BLaER1 (cell line): ENCODE measurements at regions not wholly inside any gene's neighbourhood (a gene's known extent, or its start where the extent isn't known, plus 50 kb on each side); places are given as distances from the start of the nearest gene placed in this dataset.

Experiments
- H3K27ac ChIP-seq: shearing (Covaris generic); formaldehyde crosslinking; 2 replicates; pipeline ENCODE4 v1.8.1; 2022
- H3K27me3 ChIP-seq: shearing (Covaris generic); formaldehyde crosslinking; 2 replicates; pipeline ENCODE4 v1.8.1; 2022
- H3K36me3 ChIP-seq: shearing (Covaris generic); formaldehyde crosslinking; 2 replicates; pipeline ENCODE4 v1.8.1; 2022
- H3K4me1 ChIP-seq: shearing (Covaris generic); formaldehyde crosslinking; 2 replicates; pipeline ENCODE4 v1.8.1; 2022
- H3K4me2 ChIP-seq: shearing (Covaris generic); formaldehyde crosslinking; 2 replicates; pipeline ENCODE4 v1.8.1; 2022
- H3K4me3 ChIP-seq: shearing (Covaris generic); formaldehyde crosslinking; 2 replicates; pipeline ENCODE4 v1.8.1; 2022
- H3K9ac ChIP-seq: shearing (Covaris generic); formaldehyde crosslinking; 2 replicates; pipeline ENCODE4 v1.8.1; 2022
- H3K9me3 ChIP-seq: shearing (Covaris generic); formaldehyde crosslinking; 2 replicates; pipeline ENCODE4 v1.8.1; 2022
- H4K20me1 ChIP-seq: shearing (Covaris generic); formaldehyde crosslinking; 2 replicates; pipeline ENCODE4 v1.8.1; 2022
- Cebpa-rat ChIP-seq: shearing (Covaris generic); IDR thresholded peaks from 2 replicates; pipeline ENCODE4 v1.8.1; 2022

- H3K9me3 ChIP-seq = no peaks in the 10 kb centered on the region
Observed at GRCh38 chr18:68034296-68034695, 517.8 kb upstream of the DSEL start.

GRCh38 chr18:68033466-68033865, 516.9 kb upstream of the DSEL start:
- no peaks in the 10 kb centered on the region for H4K20me1 ChIP-seq
- no peak overlapping the region for H3K4me3 ChIP-seq
- no peaks in the 10 kb centered on the region for H3K9me3 ChIP-seq
- no peaks in the 10 kb centered on the region for H3K4me1 ChIP-seq
- TF ChIP-seq Cebpa-rat = no peak
- no peak overlapping the region for H3K4me2 ChIP-seq
- no peak overlapping the region for H3K9ac ChIP-seq
- no peaks in the 10 kb centered on the region for H3K36me3 ChIP-seq
- H3K27me3 ChIP-seq = no peaks in the 10 kb centered on the region
- H3K27ac ChIP-seq = no peak overlapping the region

More at GRCh38 chr18:68034296-68034695, 517.8 kb upstream of the DSEL start:
- Histone ChIP-seq H3K4me3 (no peak overlapping the region), H3K4me2 (no peak overlapping the region), H3K27me3 (no peaks in the 10 kb centered on the region), H3K36me3 (no peaks in the 10 kb centered on the region), H3K4me1 (no peaks in the 10 kb centered on the region), H3K9ac (no peak overlapping the region), H3K27ac (no peak overlapping the region), H4K20me1 (no peaks in the 10 kb centered on the region)
- TF ChIP-seq Cebpa-rat = no peak

GRCh38 chr18:68024716-68025115, 508.2 kb upstream of the DSEL start:
- Histone ChIP-seq H3K27me3 (no peaks in the 10 kb centered on the region), H3K27ac (no peak overlapping the region), H4K20me1 (no peaks in the 10 kb centered on the region), H3K36me3 (no peaks in the 10 kb centered on the region), H3K4me2 (no peak overlapping the region), H3K4me3 (no peak overlapping the region), H3K9me3 (no peaks in the 10 kb centered on the region), H3K9ac (no peak overlapping the region), H3K4me1 (no peaks in the 10 kb centered on the region)
- TF ChIP-seq Cebpa-rat = no peak

- H3K9me3 ChIP-seq = no peaks in the 10 kb centered on the region
- H3K36me3 ChIP-seq = no peaks in the 10 kb centered on the region
- no peaks in the 10 kb centered on the region for H3K27me3 ChIP-seq
- no peaks in the 10 kb centered on the region for H4K20me1 ChIP-seq
- H3K4me2 ChIP-seq = no peak overlapping the region
- TF ChIP-seq Cebpa-rat = no peak
- no peak overlapping the region for H3K27ac ChIP-seq
- H3K4me3 ChIP-seq = no peak overlapping the region
- no peak overlapping the region for H3K9ac ChIP-seq
- H3K4me1 ChIP-seq = no peaks in the 10 kb centered on the region
Observed at GRCh38 chr18:68017385-68017784, 500.9 kb upstream of the DSEL start.

GRCh38 chr18:67997496-67997895, 481.0 kb upstream of the DSEL start:
- no peak for TF ChIP-seq Cebpa-rat
- no peak overlapping the region for H3K9ac ChIP-seq
- H3K4me2 ChIP-seq = no peak overlapping the region
- H3K36me3 ChIP-seq = no peaks in the 10 kb centered on the region
- H3K9me3 ChIP-seq = no peaks in the 10 kb centered on the region
- H3K4me3 ChIP-seq = no peak overlapping the region
- no peaks in the 10 kb centered on the region for H4K20me1 ChIP-seq
- H3K27me3 ChIP-seq = no peaks in the 10 kb centered on the region
- no peaks in the 10 kb centered on the region for H3K4me1 ChIP-seq
- no peak overlapping the region for H3K27ac ChIP-seq

GRCh38 chr18:67995769-67996168, 479.2 kb upstream of the DSEL start:
- H3K9me3 ChIP-seq = no peaks in the 10 kb centered on the region
- H3K4me2 ChIP-seq = no peak overlapping the region
- TF ChIP-seq Cebpa-rat = no peak
- H3K27me3 ChIP-seq = no peaks in the 10 kb centered on the region
- no peaks in the 10 kb centered on the region for H4K20me1 ChIP-seq
- H3K4me3 ChIP-seq = no peak overlapping the region
- H3K27ac ChIP-seq = no peak overlapping the region
- no peaks in the 10 kb centered on the region for H3K36me3 ChIP-seq
- H3K4me1 ChIP-seq = no peaks in the 10 kb centered on the region
- no peak overlapping the region for H3K9ac ChIP-seq

GRCh38 chr18:67980241-67980640, 463.7 kb upstream of the DSEL start:
- no peak overlapping the region for H3K9ac ChIP-seq
- no peaks in the 10 kb centered on the region for H4K20me1 ChIP-seq
- H3K4me3 ChIP-seq = no peak overlapping the region
- no peaks in the 10 kb centered on the region for H3K27me3 ChIP-seq
- H3K4me1 ChIP-seq = no peaks in the 10 kb centered on the region
- H3K27ac ChIP-seq = no peak overlapping the region
- no peak overlapping the region for H3K4me2 ChIP-seq
- TF ChIP-seq Cebpa-rat = no peak
- H3K9me3 ChIP-seq = no peaks in the 10 kb centered on the region
- H3K36me3 ChIP-seq = no peaks in the 10 kb centered on the region

- Histone ChIP-seq H3K27ac (no peak overlapping the region), H3K9me3 (no peaks in the 10 kb centered on the region), H3K9ac (no peak overlapping the region), H4K20me1 (no peaks in the 10 kb centered on the region), H3K27me3 (no peaks in the 10 kb centered on the region), H3K4me3 (no peak overlapping the region), H3K36me3 (no peaks in the 10 kb centered on the region), H3K4me1 (no peaks in the 10 kb centered on the region), H3K4me2 (no peak overlapping the region)
- no peak for TF ChIP-seq Cebpa-rat
Observed at GRCh38 chr18:67977067-67977616, 460.6 kb upstream of the DSEL start.

- Histone ChIP-seq H3K4me3 (no peak overlapping the region), H4K20me1 (no peaks in the 10 kb centered on the region), H3K27me3 (no peaks in the 10 kb centered on the region), H3K9me3 (no peaks in the 10 kb centered on the region), H3K36me3 (no peaks in the 10 kb centered on the region), H3K27ac (no peak overlapping the region), H3K9ac (no peak overlapping the region), H3K4me1 (no peaks in the 10 kb centered on the region), H3K4me2 (no peak overlapping the region)
- TF ChIP-seq Cebpa-rat = no peak
Observed at GRCh38 chr18:67973916-67974315, 457.4 kb upstream of the DSEL start.

GRCh38 chr18:67969458-67969857, 452.9 kb upstream of the DSEL start:
- no peak overlapping the region for H3K4me2 ChIP-seq
- no peak for TF ChIP-seq Cebpa-rat
- H4K20me1 ChIP-seq = no peaks in the 10 kb centered on the region
- no peak overlapping the region for H3K4me3 ChIP-seq
- no peaks in the 10 kb centered on the region for H3K4me1 ChIP-seq
- no peaks in the 10 kb centered on the region for H3K9me3 ChIP-seq
- H3K36me3 ChIP-seq = no peaks in the 10 kb centered on the region
- no peak overlapping the region for H3K9ac ChIP-seq
- H3K27ac ChIP-seq = no peak overlapping the region
- H3K27me3 ChIP-seq = no peaks in the 10 kb centered on the region

GRCh38 chr18:67966224-67966623, 449.7 kb upstream of the DSEL start:
- no peak overlapping the region for H3K9ac ChIP-seq
- no peak overlapping the region for H3K4me3 ChIP-seq
- no peaks in the 10 kb centered on the region for H3K36me3 ChIP-seq
- H3K27me3 ChIP-seq = no peaks in the 10 kb centered on the region
- H3K4me1 ChIP-seq = no peaks in the 10 kb centered on the region
- H3K27ac ChIP-seq = no peak overlapping the region
- no peaks in the 10 kb centered on the region for H3K9me3 ChIP-seq
- H4K20me1 ChIP-seq = no peaks in the 10 kb centered on the region
- no peak for TF ChIP-seq Cebpa-rat
- no peak overlapping the region for H3K4me2 ChIP-seq
